ENCODE measurements at regions not wholly inside any gene's neighbourhood (a gene's known extent, or its start where the extent isn't known, plus 50 kb on each side); places are given as distances from the start of the nearest gene placed in this dataset.
"Not testable (repeated sequence)": the region's sequence is repeated elsewhere in the genome, so short reads cannot be mapped to it uniquely, and the experiment has no call there.

GRCh38 chr5:96111080-96111756 is 149.6 kb upstream of the ELL2 start:
- no peaks in the 10 kb centered on the region for H3K36me3 ChIP-seq (replicated peaks; ENCODE audit: control insufficient read depth, insufficient read depth, low read length)
- no peaks in the 10 kb centered on the region for H3K27me3 ChIP-seq (ENCODE audit: control insufficient read depth, insufficient read depth, low read length)
- no peak for DNase-seq
- no peak overlapping the region for H3K4me3 ChIP-seq (ENCODE audit: insufficient read depth, low read depth, low read length)

- Histone ChIP-seq H3K4me3 (ENCODE audit: insufficient read depth, low read depth, low read length) (no peak overlapping the region), H3K36me3 (replicated peaks; ENCODE audit: control insufficient read depth, insufficient read depth, low read length) (no peaks in the 10 kb centered on the region), H3K27me3 (ENCODE audit: control insufficient read depth, insufficient read depth, low read length) (no peaks in the 10 kb centered on the region)
- no peak for DNase-seq
Measured at GRCh38 chr5:96110300-96110699, 148.6 kb upstream of the ELL2 start.

- not testable (repeated sequence) for H3K36me3 ChIP-seq (replicated peaks; ENCODE audit: control insufficient read depth, insufficient read depth, low read length); H3K27me3 ChIP-seq (ENCODE audit: control insufficient read depth, insufficient read depth, low read length); DNase-seq
- peak overlapping the region; percentile 20 for H3K4me3 ChIP-seq (ENCODE audit: insufficient read depth, low read depth, low read length)
Measured at GRCh38 chr5:96108629-96109028, 147.0 kb upstream of the ELL2 start.

- not testable (repeated sequence) for H3K36me3 ChIP-seq (replicated peaks; ENCODE audit: control insufficient read depth, insufficient read depth, low read length); H3K27me3 ChIP-seq (ENCODE audit: control insufficient read depth, insufficient read depth, low read length); H3K4me3 ChIP-seq (ENCODE audit: insufficient read depth, low read depth, low read length); DNase-seq
Measured at GRCh38 chr5:96103829-96104228, 142.2 kb upstream of the ELL2 start.

- no peak overlapping the region for H3K4me3 ChIP-seq (ENCODE audit: insufficient read depth, low read depth, low read length)
- DNase-seq, result no peak
- no peaks in the 10 kb centered on the region for H3K36me3 ChIP-seq (replicated peaks; ENCODE audit: control insufficient read depth, insufficient read depth, low read length)
- no peaks in the 10 kb centered on the region for H3K27me3 ChIP-seq (ENCODE audit: control insufficient read depth, insufficient read depth, low read length)
Measured at GRCh38 chr5:96101358-96102089, 139.9 kb upstream of the ELL2 start.

GRCh38 chr5:96097488-96097887 is 135.8 kb upstream of the ELL2 start:
- not testable (repeated sequence) for H3K27me3 ChIP-seq (ENCODE audit: control insufficient read depth, insufficient read depth, low read length); H3K4me3 ChIP-seq (ENCODE audit: insufficient read depth, low read depth, low read length); H3K36me3 ChIP-seq (replicated peaks; ENCODE audit: control insufficient read depth, insufficient read depth, low read length); DNase-seq

GRCh38 chr5:96096724-96097123 is 135.1 kb upstream of the ELL2 start:
- DNase-seq, result no peak
- Histone ChIP-seq H3K4me3 (ENCODE audit: insufficient read depth, low read depth, low read length) (no peak overlapping the region), H3K36me3 (replicated peaks; ENCODE audit: control insufficient read depth, insufficient read depth, low read length) (no peaks in the 10 kb centered on the region), H3K27me3 (ENCODE audit: control insufficient read depth, insufficient read depth, low read length) (no peaks in the 10 kb centered on the region)

- Histone ChIP-seq H3K36me3 (replicated peaks; ENCODE audit: control insufficient read depth, insufficient read depth, low read length) (no peaks in the 10 kb centered on the region), H3K27me3 (ENCODE audit: control insufficient read depth, insufficient read depth, low read length) (no peaks in the 10 kb centered on the region), H3K4me3 (ENCODE audit: insufficient read depth, low read depth, low read length) (no peak overlapping the region)
- no peak for DNase-seq
Measured at GRCh38 chr5:96094904-96095303, 133.3 kb upstream of the ELL2 start.

- Histone ChIP-seq H3K27me3 (ENCODE audit: control insufficient read depth, insufficient read depth, low read length) (no peaks in the 10 kb centered on the region), H3K36me3 (replicated peaks; ENCODE audit: control insufficient read depth, insufficient read depth, low read length) (no peaks in the 10 kb centered on the region), H3K4me3 (ENCODE audit: insufficient read depth, low read depth, low read length) (no peak overlapping the region)
- DNase-seq, result no peak
Measured at GRCh38 chr5:96093890-96094381, 132.3 kb upstream of the ELL2 start.

- H3K4me3 ChIP-seq (ENCODE audit: insufficient read depth, low read depth, low read length), result no peak overlapping the region
- no peaks in the 10 kb centered on the region for H3K27me3 ChIP-seq (ENCODE audit: control insufficient read depth, insufficient read depth, low read length)
- DNase-seq, result no peak
- no peaks in the 10 kb centered on the region for H3K36me3 ChIP-seq (replicated peaks; ENCODE audit: control insufficient read depth, insufficient read depth, low read length)
Measured at GRCh38 chr5:96093340-96093739, 131.7 kb upstream of the ELL2 start.

- Histone ChIP-seq H3K4me3 (ENCODE audit: insufficient read depth, low read depth, low read length) (no peak overlapping the region), H3K27me3 (ENCODE audit: control insufficient read depth, insufficient read depth, low read length) (no peaks in the 10 kb centered on the region), H3K36me3 (replicated peaks; ENCODE audit: control insufficient read depth, insufficient read depth, low read length) (no peaks in the 10 kb centered on the region)
- DNase-seq, result no peak
Measured at GRCh38 chr5:96091874-96092273, 130.2 kb upstream of the ELL2 start.

- H3K4me3 ChIP-seq (ENCODE audit: insufficient read depth, low read depth, low read length), result no peak overlapping the region
- no peaks in the 10 kb centered on the region for H3K27me3 ChIP-seq (ENCODE audit: control insufficient read depth, insufficient read depth, low read length)
- no peaks in the 10 kb centered on the region for H3K36me3 ChIP-seq (replicated peaks; ENCODE audit: control insufficient read depth, insufficient read depth, low read length)
- DNase-seq, result no peak
Measured at GRCh38 chr5:96090215-96090614, 128.6 kb upstream of the ELL2 start.

GRCh38 chr5:96088706-96089498 is 127.3 kb upstream of the ELL2 start:
- DNase-seq, result no peak
- H3K36me3 ChIP-seq (replicated peaks; ENCODE audit: control insufficient read depth, insufficient read depth, low read length), result no peaks in the 10 kb centered on the region
- no peaks in the 10 kb centered on the region for H3K27me3 ChIP-seq (ENCODE audit: control insufficient read depth, insufficient read depth, low read length)
- no peak overlapping the region for H3K4me3 ChIP-seq (ENCODE audit: insufficient read depth, low read depth, low read length)

GRCh38 chr5:96087939-96088338 is 126.3 kb upstream of the ELL2 start:
- Histone ChIP-seq H3K36me3 (replicated peaks; ENCODE audit: control insufficient read depth, insufficient read depth, low read length) (no peaks in the 10 kb centered on the region), H3K4me3 (ENCODE audit: insufficient read depth, low read depth, low read length) (no peak overlapping the region), H3K27me3 (ENCODE audit: control insufficient read depth, insufficient read depth, low read length) (no peaks in the 10 kb centered on the region)
- DNase-seq, result no peak
